NCI-H226 (cell line): ENCODE measurements at regions not wholly inside any gene's neighbourhood (a gene's known extent, or its start where the extent isn't known, plus 50 kb on each side); places are given as distances from the start of the nearest gene placed in this dataset.
"Not testable (repeated sequence)": the region's sequence is repeated elsewhere in the genome, so short reads cannot be mapped to it uniquely, and the experiment has no call there.

Source experiments
- DNase-seq: peaks from one replicate; pipeline ENCODE4 v3.0.0-alpha.2; 2015

DNA sequence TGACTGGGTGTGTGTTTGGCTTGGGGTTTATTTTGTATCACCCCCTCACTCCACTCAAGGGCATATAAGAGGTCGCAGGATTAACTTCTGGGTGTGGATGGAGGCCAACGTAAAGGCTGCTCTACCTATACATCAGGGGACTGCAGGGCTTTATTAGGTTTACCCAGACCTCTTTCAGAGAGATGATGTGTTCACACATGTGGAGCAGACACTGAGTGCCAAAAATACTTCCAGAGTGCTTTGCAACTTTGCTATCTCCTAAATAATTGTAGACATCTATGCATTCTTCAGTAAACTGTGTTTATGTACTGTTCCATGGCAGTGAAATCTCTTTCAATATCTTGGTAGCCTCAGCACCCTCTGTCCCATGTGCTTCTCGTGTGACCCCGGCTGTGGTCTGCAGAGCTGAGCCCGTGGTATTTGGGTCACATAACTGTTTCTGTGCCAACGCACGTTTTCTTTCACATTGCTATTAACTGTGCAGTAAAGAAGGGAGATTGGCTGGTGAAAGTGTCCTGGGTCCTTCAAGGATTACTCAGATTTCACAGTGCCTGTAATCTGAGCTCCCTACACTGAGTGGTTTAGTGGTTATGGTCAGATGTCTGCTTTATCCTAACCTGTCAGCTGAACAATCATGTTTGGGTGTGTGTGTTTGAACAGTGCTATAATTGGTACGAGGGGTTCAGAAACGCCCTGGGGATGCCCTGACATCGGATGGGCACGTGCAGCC is 208.1 kb downstream of the VAPA start:
- no peak for DNase-seq

DNA sequence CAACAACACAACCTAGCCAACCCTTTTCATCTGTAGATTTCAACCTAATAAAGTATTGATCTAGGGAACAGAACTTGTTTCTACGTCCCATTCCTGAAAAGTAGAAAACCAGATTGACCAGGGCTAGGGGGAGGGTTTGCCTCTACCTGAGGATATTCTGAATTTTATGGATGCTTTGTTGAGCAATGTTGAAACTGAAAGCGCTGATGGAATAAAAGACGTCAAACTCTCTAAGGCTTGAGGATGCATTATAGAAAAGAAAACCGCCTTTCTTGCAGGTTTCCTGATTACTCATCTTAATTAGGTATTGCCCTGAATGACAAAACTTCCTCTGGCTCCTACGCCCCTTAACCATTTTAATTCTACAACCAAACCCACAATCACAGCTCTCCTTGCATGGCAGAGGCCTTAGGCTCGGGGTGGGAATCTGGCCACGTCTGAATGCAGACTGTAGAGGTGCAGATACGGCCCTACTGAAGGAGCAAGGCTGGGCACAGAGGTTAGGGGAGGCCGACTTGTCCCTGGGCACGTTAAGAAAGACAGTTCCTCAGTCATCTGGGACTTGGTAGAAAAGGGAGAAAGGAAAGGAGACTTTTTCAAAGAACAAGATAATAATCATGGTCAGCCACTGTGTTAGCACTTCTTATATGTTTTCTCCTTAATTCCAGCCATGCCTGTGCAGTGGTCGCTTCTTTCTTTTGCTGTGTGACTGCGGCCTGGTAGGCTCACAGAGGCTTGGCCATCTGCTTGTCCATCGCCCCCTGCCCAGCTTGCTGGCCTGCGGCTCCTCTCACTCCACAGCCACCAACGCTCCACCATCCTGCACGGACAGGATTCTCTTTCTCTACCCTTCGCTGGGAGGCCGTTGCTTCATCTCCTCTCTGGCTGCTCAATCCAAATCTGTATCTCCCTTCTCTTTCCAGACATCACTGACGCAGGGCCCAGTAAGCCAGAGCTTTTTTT is 209.5 kb downstream of the VAPA start:
- DNase-seq, result no peak

DNA sequence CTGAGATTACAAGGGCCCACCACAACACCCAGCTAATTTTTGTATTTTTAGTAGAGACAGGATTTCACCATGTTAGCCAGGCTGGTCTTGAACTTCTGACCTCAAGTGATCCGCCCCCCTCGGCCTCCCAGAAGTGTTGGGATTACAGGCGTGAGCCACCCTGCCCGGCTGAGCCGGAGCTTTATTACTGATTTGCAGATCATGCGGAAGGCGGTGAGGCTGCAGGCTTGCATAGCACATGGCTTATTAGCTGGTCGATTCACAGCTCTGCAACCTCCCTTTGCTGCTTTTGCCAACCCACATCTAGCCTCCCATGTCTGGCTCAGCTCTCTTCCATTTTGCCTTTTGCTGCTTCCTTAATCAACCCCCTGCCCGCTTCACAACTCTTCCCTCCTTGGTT is 210.3 kb downstream of the VAPA start:
- DNase-seq, result no peak

DNA sequence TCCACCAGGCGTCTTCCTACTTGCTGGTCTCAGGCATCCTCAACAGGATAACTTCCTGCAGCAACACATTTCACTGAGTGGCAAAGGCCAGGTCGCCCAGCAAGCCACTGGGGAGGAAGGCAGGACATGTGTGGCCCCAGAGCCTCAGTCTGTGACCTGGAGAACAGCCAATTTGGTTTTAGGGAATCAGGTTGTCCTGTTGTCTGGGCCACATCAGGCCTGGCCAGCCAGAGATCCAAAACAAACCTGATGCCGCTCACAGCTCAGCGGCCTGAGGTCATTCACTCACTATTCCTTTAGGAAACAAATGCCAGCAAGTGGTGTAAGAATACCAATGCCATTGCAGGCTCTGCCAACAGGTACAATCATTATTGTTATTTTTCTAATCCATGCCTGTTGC is 210.7 kb downstream of the VAPA start:
- no peak for DNase-seq

DNA sequence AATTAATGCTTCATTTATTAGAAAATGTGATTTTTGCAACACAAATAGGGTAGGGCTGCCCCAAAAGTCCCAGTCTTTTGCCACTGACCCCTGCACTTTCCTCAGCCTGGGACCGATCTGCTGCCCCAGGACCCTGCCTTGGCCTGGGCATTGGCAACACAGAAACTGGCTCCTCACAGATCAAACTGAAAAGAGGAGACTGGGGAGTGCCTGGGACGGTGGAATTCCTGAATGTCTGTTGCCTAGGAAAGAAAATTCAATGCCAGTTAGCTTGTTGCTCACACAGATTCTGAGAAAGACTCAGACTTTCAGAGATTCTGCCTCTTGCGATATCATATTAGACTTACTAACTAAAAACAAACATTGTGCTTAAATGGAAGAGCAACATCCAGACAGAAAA is 211.2 kb downstream of the VAPA start:
- no peak for DNase-seq

DNA sequence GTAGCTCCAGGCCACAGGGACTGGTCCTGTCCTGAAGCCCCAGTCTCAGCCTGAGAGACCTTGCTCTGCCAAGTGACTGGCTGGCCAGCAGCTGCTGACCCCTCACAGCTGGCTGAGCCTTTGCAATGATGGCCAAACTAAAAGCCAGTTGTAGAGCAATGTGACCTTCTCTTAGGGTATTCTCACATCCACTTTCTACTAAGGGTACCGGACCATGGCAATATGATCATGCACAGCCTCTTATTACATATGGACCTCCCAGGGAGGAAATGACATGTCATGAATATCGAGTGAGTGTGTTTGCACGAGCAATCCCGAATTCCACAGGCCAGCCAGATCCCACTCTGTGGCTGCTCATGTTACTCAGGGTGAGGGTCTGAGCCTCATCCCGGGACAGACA is 213.9 kb downstream of the VAPA start:
- DNase-seq, result no peak

DNA sequence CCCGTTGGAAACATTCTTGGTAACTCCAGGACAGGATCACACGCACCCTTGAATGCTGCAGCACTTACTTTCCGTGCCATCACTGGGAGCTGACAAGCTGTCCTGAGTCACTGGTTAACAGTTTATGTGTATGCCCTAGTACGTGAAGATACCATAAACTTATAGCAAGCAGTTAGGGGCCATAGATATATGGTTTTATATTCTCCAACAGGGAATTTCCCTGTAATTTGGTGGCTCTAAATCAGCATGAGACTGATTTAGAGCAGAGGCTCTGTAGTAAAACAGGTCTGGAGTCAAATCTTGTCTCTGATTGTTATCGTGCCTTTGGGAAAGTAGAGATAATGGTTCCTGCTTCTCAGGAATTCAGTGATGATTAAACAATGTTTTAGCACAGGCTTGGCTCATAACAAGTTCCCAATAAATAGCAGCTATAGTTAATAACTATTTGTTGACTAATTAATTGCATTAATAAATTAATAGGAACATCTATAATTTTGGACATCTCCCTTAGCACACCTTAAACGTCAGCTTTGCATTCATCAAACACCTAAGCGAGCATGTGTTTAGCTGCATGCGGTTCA is 215.2 kb downstream of the VAPA start:
- no peak for DNase-seq

DNA sequence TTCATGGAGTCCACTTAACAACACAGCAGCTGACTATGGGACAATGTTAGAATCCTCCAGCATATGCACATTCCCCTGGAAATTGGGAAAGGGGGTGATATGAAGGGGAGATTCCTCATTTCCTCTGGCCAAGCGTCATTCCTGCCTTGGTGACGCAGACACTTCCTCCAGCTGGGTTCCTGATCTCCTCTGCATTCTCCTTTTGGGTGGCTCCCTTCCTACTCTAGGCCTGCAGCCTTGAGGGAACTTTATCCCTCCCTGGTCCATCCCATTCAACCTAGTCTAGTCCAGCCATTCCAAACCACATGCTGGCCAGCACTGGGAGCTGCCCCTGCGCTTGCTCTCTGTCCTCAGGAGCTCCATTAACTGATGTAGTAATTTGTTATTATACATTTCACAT is 216.8 kb downstream of the VAPA start:
- no peak for DNase-seq

DNA sequence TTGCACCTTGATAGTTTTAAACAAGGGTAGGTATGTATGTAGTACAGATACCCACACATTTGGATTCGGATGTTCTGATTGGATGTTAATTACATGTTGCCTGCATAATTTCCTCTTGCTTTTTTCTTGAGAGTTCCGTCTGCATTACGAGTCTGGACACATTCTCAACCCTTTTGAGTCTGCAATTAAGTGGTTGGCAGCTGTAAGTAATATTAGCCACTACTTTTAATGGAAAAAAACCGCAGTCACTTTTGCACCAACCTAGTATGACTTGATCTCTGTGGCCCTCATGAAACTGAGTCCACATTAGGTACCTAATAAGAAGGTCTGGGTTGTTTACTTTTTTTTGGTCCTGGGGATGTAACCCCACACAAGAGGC is 217.3 kb downstream of the VAPA start:
- no peak for DNase-seq

DNA sequence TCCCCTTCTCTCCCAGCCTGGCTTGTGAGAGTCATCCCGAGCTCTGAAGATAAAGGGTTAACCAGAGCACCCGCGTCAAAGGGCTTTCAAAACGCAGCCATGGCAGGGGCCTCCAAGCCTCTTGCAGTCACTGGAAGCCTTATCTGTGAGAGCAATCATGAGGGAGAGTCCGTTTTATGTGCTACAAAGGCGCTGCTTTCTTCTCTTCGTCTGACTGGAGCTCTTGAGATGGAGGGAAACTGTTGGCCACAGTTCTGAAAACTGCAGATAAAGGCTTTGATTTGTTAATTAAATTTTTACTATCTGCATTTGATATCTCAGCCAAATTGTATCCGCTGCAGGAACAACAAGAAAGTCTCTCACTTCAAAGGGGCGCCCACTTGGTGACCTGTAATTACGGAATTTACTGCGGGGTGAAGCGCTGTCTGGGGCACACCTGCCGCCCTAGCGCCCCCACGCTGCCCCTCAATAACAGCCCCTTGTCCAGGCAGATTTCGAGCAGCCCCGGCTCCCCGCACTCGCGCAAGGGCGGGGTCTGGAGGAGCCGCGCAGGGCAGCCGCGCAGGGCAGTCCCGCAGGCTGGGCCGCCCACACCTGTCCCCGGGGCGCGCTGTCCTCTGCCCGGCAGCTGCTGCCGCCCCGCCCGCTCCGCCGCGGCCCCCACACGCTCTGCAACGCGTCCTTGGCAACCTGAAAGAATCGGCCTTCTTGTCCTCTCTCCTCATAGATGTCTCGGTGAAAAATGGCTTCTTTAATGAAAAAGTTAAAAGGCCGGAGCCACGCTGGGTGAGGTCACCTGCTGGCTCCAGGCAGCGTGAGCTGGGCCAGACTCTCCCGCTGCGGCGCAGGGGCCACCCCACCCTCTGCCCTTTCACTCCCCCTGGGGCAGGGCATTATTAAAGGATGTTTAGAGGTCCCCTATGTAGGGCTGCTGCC is 217.9 kb downstream of the VAPA start:
- no peak for DNase-seq

DNA sequence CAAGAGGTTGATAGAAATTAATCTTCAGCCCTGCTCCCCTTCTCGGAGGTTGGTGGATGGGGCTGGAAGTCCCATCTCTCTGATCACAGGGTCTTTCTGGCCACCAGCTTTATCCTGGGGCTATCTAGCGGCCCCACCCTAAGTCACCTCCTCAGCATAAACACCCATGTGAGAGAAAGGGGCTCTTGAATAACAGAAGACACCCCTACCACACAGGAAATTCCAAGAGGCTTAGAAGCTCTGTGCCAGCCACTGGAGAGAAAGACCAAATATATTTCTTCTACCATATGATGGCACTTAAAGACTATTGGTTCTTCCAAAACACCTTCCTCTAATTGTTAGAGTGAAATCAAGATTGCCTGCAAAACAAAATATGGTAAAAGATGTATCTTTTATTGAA is 219.7 kb downstream of the VAPA start:
- no peak for DNase-seq

DNA sequence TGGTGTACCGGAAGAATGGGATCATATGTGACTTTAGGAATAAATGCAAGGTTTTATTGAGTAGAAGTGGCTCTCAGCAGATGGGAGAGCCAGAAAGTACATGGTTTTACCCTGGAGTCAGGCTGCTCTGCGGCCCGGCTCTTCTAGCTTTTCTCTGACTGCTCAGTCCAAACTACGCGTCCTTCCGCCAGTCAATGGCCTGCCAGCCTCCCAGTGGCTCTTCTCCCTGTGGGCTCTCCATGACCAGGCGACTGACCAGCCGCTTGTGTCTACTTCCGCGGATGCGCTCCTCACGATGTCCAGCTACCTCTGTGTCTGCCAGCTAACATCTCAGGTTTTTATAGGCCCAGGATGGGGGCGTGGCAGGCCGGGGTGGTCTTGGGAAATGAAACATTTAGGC is 220.4 kb downstream of the VAPA start:
- DNase-seq, result no peak

DNA sequence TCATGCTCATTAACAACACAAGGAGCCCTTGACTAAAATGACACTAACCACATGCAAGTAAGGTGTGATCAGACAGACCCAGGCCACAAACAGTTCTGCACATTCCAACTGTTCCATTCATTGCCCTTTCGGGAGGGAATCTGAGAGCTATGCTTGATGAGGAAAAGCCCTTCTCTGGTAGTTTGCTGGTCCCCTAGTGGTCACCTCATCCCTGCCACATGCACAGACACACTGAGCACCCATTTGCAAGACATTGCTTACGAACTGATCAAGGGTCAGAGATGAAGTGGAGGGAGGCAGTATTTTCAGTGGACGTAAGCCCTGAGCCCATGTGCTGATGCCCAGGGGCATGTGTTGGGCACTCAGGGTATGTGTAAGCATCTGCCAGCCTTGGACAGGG is 220.9 kb downstream of the VAPA start:
- DNase-seq, result not testable (repeated sequence)

DNA sequence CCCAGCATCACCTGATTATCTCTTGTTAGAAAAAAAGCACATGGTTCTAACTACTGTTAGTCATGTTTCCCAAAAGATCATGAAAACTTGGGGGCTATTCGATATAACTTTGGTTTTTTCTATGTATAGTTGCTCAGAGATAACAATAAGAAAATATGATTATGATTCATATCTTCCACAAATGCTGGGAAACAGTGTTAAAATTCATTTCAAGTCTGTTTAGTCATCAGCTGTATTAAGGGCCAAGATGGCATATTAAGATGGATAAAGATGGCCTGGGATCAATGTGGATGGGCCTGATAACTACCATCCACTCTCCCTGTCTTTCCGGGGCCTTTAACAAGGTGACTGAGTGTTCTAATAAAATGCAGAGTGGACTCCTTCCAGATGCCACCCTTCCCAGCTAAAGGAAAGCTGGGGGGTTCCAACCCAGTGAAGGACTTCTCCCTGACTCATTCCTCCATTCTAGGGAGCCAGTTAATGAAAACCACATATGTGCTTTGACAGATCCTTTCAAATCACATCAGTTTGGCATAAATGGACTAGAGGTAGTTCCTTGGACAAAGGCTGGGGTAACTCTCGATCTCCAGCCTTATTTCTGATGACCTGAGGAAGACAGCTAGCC is 221.6 kb downstream of the VAPA start:
- no peak for DNase-seq

DNA sequence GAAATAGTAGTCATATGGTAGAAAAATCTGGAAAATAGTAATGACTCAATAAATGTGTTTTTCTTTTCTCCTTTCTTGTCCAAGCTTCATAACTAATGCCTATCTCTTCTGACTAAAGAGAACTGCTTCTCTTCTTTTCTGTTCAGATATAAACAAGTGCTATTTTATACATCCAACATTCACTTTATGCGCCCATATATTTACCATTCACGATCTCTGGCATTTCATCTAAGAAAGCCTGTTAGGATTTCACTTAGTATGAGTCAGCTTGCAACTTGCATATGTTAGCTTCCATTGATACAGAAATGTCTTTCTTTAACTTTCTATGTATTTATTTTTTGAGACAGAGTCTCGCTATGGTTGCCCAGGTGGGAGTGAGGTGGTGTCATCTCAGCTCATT is 224.9 kb downstream of the VAPA start:
- no peak for DNase-seq

DNA sequence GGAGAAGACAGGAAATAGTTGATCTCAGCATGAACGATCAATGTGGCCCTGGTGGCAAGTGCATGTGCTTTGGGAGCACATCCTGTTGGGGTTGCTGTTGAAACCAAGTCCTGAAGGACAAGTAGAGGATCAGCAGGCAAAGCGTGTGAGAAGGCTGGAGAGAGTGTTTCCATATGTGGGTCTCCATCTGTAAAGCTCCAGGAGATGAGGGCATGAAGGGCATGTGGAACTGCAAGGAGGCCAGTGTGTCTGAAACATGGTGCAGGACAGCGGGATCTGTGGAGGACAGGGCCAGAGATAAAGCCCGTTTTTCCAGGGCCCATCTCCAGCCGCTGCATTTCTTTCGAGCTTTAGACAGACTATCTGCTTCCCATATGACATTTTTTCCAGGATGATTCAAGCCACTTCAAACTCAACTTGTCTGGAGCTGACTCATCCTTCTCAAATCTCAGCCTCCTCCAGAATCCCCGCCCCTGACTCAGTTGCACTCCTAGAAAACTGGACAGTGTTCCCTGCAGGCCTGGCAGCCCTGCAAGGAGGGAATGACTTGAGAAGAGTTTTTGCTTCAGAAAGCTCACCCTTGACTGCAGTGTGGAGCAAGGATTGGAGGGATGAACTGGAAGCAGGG is 226.1 kb downstream of the VAPA start:
- peak; percentile 5 for DNase-seq

DNA sequence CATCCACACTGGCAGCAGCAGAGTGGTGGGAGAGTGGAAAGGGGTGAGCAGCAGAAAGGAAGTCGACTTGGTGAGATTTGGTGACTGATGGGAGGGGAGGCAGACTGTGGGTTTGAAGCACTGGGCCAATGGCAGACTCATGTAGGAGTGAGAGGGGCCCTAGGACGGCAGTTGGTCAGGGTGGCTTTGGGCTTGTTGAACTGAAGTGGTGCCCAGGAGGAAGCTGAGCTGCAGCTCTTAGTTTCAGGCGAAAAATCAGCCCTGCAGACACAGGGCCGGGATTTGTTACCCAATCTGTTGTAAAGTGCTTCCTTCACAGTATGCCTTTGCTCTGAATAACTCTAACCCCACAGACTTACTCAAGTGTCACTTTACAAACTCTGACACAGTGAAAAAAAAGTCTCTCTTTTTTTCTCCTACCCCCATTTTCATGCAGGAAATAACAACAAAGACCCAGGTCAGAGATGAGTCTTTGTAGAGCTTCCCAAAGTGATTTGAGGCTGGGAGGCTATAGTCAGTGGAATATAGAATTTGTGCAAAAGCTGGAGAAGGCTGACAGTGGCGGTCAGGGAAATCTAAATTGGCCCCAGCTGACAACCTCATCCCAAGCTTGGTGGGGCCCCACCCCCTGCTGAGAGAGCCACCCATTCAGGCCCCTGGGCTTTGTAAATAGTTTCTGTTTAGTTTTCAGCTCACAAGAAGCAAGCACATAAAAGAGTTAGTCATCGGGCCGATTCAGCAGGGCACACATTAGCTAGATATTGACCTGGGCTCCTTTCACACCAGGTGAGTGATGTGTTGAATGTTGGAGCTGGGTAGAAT is 226.9 kb downstream of the VAPA start:
- DNase-seq, result no peak

DNA sequence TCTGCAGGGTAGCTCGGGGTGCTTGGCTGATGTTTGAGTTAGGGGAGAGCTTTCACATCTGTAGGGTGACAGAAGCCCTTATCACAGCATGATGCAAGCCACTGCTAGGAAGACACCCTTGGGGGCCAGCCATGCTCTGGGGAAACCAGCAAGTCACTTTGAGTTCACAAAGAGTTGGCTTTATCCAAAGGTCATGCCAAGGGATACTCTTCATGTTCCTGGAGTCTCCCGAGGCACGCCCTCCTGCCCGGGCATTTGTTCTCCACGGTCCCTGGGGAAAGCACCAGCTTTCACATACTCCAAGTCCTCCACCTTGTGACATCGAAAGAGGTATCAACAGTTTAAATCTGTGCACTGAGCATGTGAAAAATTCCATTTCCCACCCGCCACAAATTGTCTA is 227.7 kb downstream of the VAPA start:
- no peak for DNase-seq

DNA sequence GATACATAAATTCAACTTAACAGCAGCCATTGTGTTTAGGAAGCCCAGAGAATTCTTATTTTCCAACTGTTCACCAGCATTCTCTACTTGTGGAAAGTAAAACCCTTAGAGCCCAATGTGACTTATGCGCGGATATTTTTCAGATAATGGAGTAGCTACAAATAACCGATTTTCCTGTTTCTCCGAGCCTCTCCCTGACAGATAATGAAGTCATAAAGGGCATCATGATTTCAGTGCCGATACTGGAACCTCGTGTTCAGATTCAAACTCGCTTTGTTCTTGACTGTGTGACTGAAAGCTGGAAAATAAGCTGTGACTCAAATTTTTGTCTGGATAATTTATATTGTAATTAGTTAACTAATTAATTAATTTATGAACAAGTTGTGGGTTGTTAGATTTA is 228.2 kb downstream of the VAPA start:
- DNase-seq, result no peak

DNA sequence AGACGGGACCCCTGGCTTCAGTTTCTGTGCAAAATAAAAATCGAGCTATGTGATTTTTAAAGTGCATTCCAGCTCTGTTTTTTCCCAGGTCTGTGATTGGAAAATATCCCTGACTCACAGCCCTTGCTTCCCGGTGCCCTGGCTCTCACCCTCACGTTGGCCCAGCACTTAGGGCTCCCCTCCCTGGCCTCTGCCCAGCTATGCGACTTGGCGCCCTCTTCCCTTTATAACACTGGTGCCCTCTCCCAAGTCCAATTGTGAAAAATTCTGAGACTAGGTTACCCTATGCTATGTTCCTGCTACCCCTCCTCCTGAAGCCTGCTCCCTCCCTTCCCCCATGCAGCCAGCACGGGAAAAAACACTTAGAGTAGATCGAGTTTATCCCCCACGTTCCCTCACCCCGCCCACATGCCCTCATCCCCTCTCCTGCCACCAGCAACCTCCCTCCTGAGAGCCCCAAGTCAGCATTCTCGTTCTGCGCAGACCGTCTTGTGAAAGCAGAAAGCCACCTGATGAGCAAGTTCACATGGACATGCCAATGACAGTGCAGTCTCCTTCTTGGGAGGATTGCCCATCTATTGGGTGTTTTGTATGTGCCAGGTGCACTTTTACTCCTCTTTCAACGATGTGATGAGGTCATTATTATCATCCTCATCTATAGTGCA is 228.8 kb downstream of the VAPA start:
- peak; percentile 19 for DNase-seq
